ENCODE measurements at regions not wholly inside any gene's neighbourhood (a gene's known extent, or its start where the extent isn't known, plus 50 kb on each side); places are given as distances from the start of the nearest gene placed in this dataset.

DNA sequence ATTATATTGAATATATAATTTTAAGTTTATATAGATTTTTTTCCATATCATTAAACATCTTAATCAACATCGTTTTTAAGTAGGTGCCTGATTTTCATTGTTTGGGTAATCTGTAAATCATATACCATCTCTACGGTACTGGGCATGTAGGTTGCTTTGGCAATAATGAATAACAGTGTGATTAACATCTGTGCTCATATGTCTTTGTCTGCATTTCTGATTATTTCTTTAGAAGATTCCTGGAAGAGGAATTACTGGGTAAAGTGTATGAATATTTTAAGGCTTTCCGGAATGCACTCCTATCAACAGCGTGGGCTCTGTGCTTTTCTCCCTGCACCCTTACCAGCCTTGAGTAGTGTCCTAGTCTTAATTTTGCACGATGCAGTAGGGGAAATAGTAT is 119.8 kb upstream of the LIPC start:
- H3K36me3 ChIP-seq (replicated peaks in 1 of 2; ENCODE audit: control insufficient read depth in 1 of 2, insufficient read depth in 2 of 2, low read length in 2 of 2): no peaks in the 10 kb centered on the region
- CTCF ChIA-PET (ENCODE audit: low intra/inter-chr PET ratio, low total read pairs): no interaction called here
- H3K9ac ChIP-seq (ENCODE audit: insufficient read depth, low read depth, low read length): no peak overlapping the region
- ATAC-seq: no peak
- H2AFZ ChIP-seq (ENCODE audit: low read length): no peak overlapping the region
- no TSS peak for BruUV-seq (replicated peaks)
- POLR2A ChIA-PET: no interaction called here
- H3K4me3 ChIP-seq (replicated peaks in 1 of 3; ENCODE audit: insufficient read depth in 1 of 3, low read depth in 2 of 3, low read length in 3 of 3): no peak overlapping the region
- FAIRE-seq: no peak
- H3K27me3 ChIP-seq (ENCODE audit: control insufficient read depth in 1 of 2, insufficient read depth in 2 of 2, low read length in 2 of 2): no peaks in the 10 kb centered on the region
- no peak overlapping the region for H3K4me2 ChIP-seq (ENCODE audit: low read depth, low read length)
- no peaks in the 10 kb centered on the region for H3K79me2 ChIP-seq (ENCODE audit: insufficient read depth, low read length)
- DNase-seq (ENCODE audit: low spot score): no peak
- WGBS (ENCODE audit: low lambda C conversion rate): 81% methylated on average over 5 of the region's 5 CpGs
- H4K20me1 ChIP-seq (ENCODE audit: insufficient read depth, low read length): no peaks in the 10 kb centered on the region
- intact Hi-C loops (cut with micrococcal nuclease; ENCODE audit: unreplicated experiment) (no loop called here), in situ Hi-C loops (cut with HindIII; ENCODE audit: extremely low pct_ligation_motif_present, low pct_unique_long_range_greater_than_20kb) (no loop called here)
- H3K27ac ChIP-seq (ENCODE audit: extremely low read length, insufficient read depth, low read length): no peak overlapping the region
- peaks cover 20% of the 10 kb centered on the region for H3K4me1 ChIP-seq (ENCODE audit: insufficient read depth, low read length)
- H3K9me3 ChIP-seq (ENCODE audit: low read length): no peaks in the 10 kb centered on the region
- TF ChIP-seq FOXA1 (IDR thresholded peaks at IDR 0.05) (no peak), FOXA1 (CRISPR knock-in tag; IDR thresholded peaks at IDR 0.05) (no peak), MBD4 (IDR thresholded peaks at IDR 0.05; ENCODE audit: borderline replicate concordance, low read length) (no peak), SOX5 (CRISPR knock-in tag; IDR thresholded peaks at IDR 0.05; ENCODE audit: borderline replicate concordance) (no peak), ZSCAN21 (CRISPR knock-in tag; IDR thresholded peaks at IDR 0.05; ENCODE audit: borderline replicate concordance) (no peak)
- TF ChIP-seq, protein P1, sequence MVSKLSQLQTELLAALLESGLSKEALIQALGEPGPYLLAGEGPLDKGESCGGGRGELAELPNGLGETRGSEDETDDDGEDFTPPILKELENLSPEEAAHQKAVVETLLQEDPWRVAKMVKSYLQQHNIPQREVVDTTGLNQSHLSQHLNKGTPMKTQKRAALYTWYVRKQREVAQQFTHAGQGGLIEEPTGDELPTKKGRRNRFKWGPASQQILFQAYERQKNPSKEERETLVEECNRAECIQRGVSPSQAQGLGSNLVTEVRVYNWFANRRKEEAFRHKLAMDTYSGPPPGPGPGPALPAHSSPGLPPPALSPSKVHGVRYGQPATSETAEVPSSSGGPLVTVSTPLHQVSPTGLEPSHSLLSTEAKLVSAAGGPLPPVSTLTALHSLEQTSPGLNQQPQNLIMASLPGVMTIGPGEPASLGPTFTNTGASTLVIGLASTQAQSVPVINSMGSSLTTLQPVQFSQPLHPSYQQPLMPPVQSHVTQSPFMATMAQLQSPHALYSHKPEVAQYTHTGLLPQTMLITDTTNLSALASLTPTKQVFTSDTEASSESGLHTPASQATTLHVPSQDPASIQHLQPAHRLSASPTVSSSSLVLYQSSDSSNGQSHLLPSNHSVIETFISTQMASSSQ (IDR thresholded peaks at IDR 0.05; ENCODE audit: low read depth): no peak
- TF ChIP-seq, protein P1 (CRISPR knock-in tag; IDR thresholded peaks at IDR 0.05; ENCODE audit: borderline replicate concordance): no peak
- TF ChIP-seq, protein P2, sequence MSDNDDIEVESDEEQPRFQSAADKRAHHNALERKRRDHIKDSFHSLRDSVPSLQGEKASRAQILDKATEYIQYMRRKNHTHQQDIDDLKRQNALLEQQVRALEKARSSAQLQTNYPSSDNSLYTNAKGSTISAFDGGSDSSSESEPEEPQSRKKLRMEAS (IDR thresholded peaks at IDR 0.05): no peak
- TF ChIP-seq, protein P3, sequence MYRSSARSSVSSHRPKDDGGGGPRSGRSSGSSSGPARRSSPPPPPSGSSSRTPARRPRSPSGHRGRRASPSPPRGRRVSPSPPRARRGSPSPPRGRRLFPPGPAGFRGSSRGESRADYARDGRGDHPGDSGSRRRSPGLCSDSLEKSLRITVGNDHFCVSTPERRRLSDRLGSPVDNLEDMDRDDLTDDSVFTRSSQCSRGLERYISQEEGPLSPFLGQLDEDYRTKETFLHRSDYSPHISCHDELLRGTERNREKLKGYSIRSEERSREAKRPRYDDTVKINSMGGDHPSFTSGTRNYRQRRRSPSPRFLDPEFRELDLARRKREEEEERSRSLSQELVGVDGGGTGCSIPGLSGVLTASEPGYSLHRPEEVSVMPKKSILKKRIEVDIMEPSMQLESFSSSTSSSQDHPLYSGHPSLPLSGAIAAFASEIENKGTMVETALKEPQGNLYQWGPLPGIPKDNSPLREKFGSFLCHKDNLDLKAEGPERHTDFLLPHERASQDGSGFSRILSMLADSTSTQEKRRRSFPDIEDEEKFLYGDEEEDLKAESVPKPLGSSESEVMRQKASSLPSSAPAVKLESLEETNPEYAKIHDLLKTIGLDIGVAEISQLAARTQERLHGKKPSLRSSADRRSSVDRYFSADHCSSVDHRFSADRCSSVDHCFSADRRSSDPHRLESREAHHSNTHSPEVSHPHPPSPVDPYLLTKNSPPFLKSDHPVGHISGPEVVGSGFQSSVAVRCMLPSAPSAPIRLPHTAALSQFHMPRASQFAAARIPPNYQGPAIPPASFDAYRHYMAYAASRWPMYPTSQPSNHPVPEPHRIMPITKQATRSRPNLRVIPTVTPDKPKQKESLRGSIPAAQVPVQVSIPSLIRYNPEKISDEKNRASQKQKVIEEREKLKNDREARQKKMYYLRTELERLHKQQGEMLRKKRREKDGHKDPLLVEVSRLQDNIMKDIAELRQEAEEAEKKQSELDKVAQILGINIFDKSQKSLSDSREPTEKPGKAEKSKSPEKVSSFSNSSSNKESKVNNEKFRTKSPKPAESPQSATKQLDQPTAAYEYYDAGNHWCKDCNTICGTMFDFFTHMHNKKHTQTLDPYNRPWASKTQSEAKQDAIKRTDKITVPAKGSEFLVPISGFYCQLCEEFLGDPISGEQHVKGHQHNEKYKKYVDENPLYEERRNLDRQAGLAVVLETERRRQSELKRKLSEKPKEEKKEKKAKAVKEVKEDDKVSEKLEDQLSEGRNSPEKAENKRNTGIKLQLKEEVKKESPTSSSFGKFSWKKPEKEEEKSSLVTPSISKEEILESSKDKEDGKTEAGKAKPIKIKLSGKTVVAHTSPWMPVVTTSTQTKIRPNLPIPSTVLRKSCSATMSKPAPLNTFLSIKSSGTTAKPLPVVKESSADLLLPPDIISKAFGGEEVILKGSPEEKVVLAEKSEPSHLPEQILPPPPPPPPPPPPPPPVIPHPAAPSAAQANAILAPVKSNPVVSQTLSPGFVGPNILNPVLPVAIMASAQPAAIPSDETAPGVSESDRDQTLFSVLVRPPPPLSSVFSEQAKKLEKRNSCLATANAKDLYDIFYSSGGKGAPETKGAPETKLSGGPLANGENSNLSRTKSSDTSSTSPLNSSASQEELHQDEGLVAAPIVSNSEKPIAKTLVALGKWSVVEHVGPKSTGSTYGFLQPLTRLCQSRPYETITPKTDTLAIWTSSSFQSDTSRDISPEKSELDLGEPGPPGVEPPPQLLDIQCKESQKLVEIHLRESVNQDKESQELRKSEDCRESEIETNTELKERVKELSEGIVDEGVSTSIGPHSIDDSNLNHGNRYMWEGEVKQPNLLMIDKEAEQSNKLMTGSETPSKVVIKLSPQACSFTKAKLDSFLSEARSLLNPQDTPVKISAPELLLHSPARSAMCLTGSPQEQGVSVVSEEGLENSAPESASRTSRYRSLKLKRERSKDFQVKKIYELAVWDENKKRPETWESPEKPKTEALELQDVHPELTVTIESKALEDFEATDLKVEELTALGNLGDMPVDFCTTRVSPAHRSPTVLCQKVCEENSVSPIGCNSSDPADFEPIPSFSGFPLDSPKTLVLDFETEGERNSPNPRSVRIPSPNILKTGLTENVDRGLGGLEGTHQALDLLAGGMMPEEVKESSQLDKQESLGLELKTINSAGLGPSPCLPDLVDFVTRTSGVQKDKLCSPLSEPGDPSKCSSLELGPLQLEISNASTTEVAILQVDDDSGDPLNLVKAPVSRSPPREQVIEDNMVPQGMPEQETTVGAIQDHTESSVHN (CRISPR knock-in tag; IDR thresholded peaks at IDR 0.05): no peak
- TF ChIP-seq, protein P4, sequence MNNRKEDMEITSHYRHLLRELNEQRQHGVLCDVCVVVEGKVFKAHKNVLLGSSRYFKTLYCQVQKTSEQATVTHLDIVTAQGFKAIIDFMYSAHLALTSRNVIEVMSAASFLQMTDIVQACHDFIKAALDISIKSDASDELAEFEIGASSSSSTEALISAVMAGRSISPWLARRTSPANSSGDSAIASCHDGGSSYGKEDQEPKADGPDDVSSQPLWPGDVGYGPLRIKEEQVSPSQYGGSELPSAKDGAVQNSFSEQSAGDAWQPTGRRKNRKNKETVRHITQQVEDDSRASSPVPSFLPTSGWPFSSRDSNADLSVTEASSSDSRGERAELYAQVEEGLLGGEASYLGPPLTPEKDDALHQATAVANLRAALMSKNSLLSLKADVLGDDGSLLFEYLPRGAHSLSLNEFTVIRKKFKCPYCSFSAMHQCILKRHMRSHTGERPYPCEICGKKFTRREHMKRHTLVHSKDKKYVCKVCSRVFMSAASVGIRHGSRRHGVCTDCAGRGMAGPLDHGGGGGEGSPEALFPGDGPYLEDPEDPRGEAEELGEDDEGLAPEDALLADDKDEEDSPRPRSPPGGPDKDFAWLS (CRISPR knock-in tag; IDR thresholded peaks at IDR 0.05; ENCODE audit: borderline replicate concordance): no peak
- TF ChIP-seq, protein P5, sequence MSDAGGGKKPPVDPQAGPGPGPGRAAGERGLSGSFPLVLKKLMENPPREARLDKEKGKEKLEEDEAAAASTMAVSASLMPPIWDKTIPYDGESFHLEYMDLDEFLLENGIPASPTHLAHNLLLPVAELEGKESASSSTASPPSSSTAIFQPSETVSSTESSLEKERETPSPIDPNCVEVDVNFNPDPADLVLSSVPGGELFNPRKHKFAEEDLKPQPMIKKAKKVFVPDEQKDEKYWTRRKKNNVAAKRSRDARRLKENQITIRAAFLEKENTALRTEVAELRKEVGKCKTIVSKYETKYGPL (CRISPR knock-in tag; IDR thresholded peaks at IDR 0.05): no peak
